Transverse colon (tissue), 4 donors: ENCODE measurements at regions not wholly inside any gene's neighbourhood (a gene's known extent, or its start where the extent isn't known, plus 50 kb on each side); places are given as distances from the start of the nearest gene placed in this dataset.

Experiments used
- CTCF ChIP-seq, 5 experiments: fragments of 200-600 bp in 3 of 5; fragments of 450-650 bp in 2 of 5; sonication (generic) in 3 of 5; IDR thresholded peaks; 1 replicate in 2 of 5; 2 replicates in 3 of 5; pipeline ENCODE4 v1.5.1; 2016 to 2017; ENCODE audit warnings: antibody characterized with exemption in 5 of 5, inconsistent platforms in 3 of 5, mild to moderate bottlenecking in 2 of 5, moderate library complexity in 1 of 5
- EP300 ChIP-seq: sonication (generic); formaldehyde crosslinking; IDR thresholded peaks from one replicate; pipeline ENCODE4 v1.6.1; 2017; ENCODE audit warnings: antibody characterized with exemption, low read depth
- POLR2A ChIP-seq: fragments of 450-650 bp; IDR thresholded peaks from one replicate; pipeline ENCODE4 v1.6.1; 2016; ENCODE audit warnings: antibody characterized with exemption, mild to moderate bottlenecking, moderate library complexity
- POLR2AphosphoS5 ChIP-seq, 3 donors: sonication (generic); formaldehyde crosslinking; IDR thresholded peaks; one replicate each; pipeline ENCODE4 v1.6.1; 2016; ENCODE audit warnings: antibody characterized with exemption in 3 of 3

- TF ChIP-seq CTCF (IDR thresholded peaks at IDR 0.05): no peak
- TF ChIP-seq POLR2A: no peak
- TF ChIP-seq EP300: no peak
- no peak for TF ChIP-seq POLR2AphosphoS5 (IDR thresholded peaks at IDR 0.05)
Observed at GRCh38 chr11:23751280-23751679, 745.6 kb upstream of the LUZP2 start.
